ENCODE measurements at regions not wholly inside any gene's neighbourhood (a gene's known extent, or its start where the extent isn't known, plus 50 kb on each side); places are given as distances from the start of the nearest gene placed in this dataset.
"Not testable (repeated sequence)": the region's sequence is repeated elsewhere in the genome, so short reads cannot be mapped to it uniquely, and the experiment has no call there.

GRCh38 chrX:112190646-112191045 is 108.1 kb upstream of the TRPC5 start:
- FAIRE-seq: no peak
- DNase-seq (ENCODE audit: extremely low spot score, insufficient read length, low read depth): no peak

GRCh38 chrX:112181361-112181760 is 98.8 kb upstream of the TRPC5 start:
- not testable (repeated sequence) for FAIRE-seq; DNase-seq (ENCODE audit: extremely low spot score, insufficient read length, low read depth)

DNA sequence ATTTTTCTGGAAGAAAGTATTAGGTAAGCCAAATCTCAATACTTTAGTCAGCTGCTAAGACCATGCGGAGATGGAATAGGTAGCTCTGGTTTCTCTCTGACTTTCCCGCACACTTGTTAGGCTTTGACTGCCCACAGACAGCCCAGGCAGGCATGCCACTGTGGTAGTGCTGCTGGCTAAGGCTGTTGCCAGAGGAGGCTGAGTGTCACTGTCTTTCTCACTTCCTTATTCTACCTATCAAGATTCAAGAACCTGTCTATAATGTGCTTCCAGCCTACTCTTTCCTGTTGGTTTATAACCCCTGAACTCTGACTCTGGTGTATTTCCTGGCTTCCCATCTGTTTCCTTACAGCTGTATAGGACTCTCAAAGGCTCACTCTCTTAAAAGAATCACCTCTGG is 81.8 kb upstream of the TRPC5 start:
- no peak for FAIRE-seq

GRCh38 chrX:112163906-112164305 is 81.3 kb upstream of the TRPC5 start:
- DNase-seq (ENCODE audit: extremely low spot score, insufficient read length, low read depth) (no peak), FAIRE-seq (no peak)

More for the DNA sequence above, 81.8 kb upstream of the TRPC5 start:
- no peak for DNase-seq (ENCODE audit: extremely low spot score, insufficient read length, low read depth)

GRCh38 chrX:112148397-112148796 is 65.8 kb upstream of the TRPC5 start:
- no peak for DNase-seq (ENCODE audit: extremely low spot score, insufficient read length, low read depth)
- FAIRE-seq: no peak

- FAIRE-seq (peak; percentile 24), DNase-seq (ENCODE audit: extremely low spot score, insufficient read length, low read depth) (no peak)
These were observed 64.6 kb upstream of the TRPC5 start for GRCh38 chrX:112147206-112147605.

DNA sequence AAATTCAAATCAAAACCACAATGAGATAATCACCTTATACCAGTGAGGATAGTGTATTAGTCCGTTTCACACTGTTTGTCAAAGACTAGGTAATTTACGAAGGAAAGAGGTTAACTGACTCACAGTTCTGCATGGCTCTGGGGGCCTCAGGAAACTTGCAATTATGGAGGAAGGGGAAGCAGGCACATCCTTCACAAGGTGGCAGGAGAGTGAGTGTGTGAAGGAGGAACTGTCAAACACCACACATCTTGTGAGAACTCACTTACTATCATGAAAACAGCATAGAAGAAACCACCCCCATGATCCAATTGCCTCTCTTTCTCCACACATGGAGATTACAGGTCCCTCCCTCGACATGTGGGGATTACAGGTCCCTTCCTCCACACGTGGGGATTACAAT is 54.7 kb upstream of the TRPC5 start:
- no peak for DNase-seq (ENCODE audit: extremely low spot score, insufficient read length, low read depth)
- peak; percentile 46 for FAIRE-seq

Data from GM18507 (cell line).